Keratinocyte (primary cell): ENCODE measurements at regions not wholly inside any gene's neighbourhood (a gene's known extent, or its start where the extent isn't known, plus 50 kb on each side); places are given as distances from the start of the nearest gene placed in this dataset.

Experiments used
- EZH2 ChIP-seq: IDR thresholded peaks from one replicate; pipeline ENCODE4 v1.6.1; 2012; ENCODE audit warnings: inconsistent platforms, mild to moderate bottlenecking, low read length, moderate library complexity
- TF ChIP-seq, protein P1 (sequence below), 3 experiments: IDR thresholded peaks in 1 of 3; conservative IDR thresholded peaks in 1 of 3; optimal IDR thresholded peaks in 1 of 3; 2 replicates in 2 of 3; 3 replicates in 1 of 3; pipeline versions ENCODE3 to v1.5.1; 2011; ENCODE audit warnings: low read length in 3 of 3, mild to moderate bottlenecking in 3 of 3, moderate library complexity in 2 of 3, control low read depth in 1 of 3, inconsistent platforms in 1 of 3; ENCODE audit not compliant: insufficient read depth in 2 of 3; ENCODE audit errors: extremely low read depth in 1 of 3

DNA sequence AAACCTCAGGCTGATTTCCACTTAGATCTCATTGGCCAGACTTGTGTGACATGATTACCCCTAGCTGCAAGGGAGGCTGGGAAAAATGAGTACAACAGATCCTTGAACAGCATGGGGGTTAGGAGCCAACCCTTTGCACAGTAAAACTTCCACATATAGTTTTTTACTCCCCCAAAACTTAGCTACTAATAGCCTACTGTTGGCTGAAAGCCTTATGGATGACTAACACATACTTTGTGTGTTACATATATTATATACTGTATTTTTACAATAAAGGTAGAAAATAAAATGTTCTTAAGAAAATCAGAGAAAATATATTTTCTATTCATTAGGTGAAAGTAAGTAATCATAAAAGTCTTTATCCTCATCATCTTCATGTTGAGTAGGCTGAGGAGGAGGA, 217.4 kb downstream of the NMUR2 start:
- TF ChIP-seq, protein P1, sequence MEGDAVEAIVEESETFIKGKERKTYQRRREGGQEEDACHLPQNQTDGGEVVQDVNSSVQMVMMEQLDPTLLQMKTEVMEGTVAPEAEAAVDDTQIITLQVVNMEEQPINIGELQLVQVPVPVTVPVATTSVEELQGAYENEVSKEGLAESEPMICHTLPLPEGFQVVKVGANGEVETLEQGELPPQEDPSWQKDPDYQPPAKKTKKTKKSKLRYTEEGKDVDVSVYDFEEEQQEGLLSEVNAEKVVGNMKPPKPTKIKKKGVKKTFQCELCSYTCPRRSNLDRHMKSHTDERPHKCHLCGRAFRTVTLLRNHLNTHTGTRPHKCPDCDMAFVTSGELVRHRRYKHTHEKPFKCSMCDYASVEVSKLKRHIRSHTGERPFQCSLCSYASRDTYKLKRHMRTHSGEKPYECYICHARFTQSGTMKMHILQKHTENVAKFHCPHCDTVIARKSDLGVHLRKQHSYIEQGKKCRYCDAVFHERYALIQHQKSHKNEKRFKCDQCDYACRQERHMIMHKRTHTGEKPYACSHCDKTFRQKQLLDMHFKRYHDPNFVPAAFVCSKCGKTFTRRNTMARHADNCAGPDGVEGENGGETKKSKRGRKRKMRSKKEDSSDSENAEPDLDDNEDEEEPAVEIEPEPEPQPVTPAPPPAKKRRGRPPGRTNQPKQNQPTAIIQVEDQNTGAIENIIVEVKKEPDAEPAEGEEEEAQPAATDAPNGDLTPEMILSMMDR (optimal IDR thresholded peaks at IDR 0.05 in 1 of 3, IDR thresholded peaks at IDR 0.05 in 1 of 3, conservative IDR thresholded peaks at IDR 0.05 in 1 of 3; ENCODE audit: extremely low read depth in 1 of 3, insufficient read depth in 2 of 3, low read length in 3 of 3), result no peak
- no peak for TF ChIP-seq EZH2
